Fibroblast of lung (primary cell): ENCODE measurements at regions not wholly inside any gene's neighbourhood (a gene's known extent, or its start where the extent isn't known, plus 50 kb on each side); places are given as distances from the start of the nearest gene placed in this dataset.

Experiments
- DNase-seq, 2 donors: peaks; one replicate each; pipeline versions ENCODE4 v3.0.0 to v3.0.0-alpha.2; 2010; ENCODE audit warnings: low read depth in 2 of 2
- H2AFZ ChIP-seq: 2 replicates; pipeline ENCODE4 v1.5.1; 2012; ENCODE audit warnings: low read length, control low read depth, inconsistent platforms
- H3K27ac ChIP-seq: 2 replicates; pipeline ENCODE4 v1.5.1; 2011; ENCODE audit warnings: low read length, control low read depth; ENCODE audit not compliant: insufficient read depth
- H3K27me3 ChIP-seq: 2 replicates; pipeline ENCODE4 v1.5.1; 2011; ENCODE audit warnings: mild to moderate bottlenecking, low read length; ENCODE audit not compliant: control insufficient read depth, insufficient read depth
- H3K36me3 ChIP-seq: 2 replicates; pipeline ENCODE4 v1.5.1; 2011; ENCODE audit warnings: low read length; ENCODE audit not compliant: control insufficient read depth, insufficient read depth
- H3K4me1 ChIP-seq: 2 replicates; pipeline ENCODE4 v1.5.1; 2011; ENCODE audit warnings: low read length; ENCODE audit not compliant: control insufficient read depth, insufficient read depth; ENCODE audit errors: extremely low read depth
- H3K4me2 ChIP-seq: 2 replicates; pipeline ENCODE4 v1.5.1; 2011; ENCODE audit warnings: low read length, control low read depth; ENCODE audit not compliant: insufficient read depth; ENCODE audit errors: extremely low read depth
- H3K4me3 ChIP-seq, 4 experiments: fragments of 200-600 bp in 1 of 4; sonication (generic) in 1 of 4; replicated peaks in 1 of 4; 2 replicates each; pipeline ENCODE4 v1.5.1; 2011 to 2016; ENCODE audit warnings: low read length in 4 of 4, low read depth in 3 of 4, mild to moderate bottlenecking in 3 of 4, control low read depth in 2 of 4, inconsistent platforms in 1 of 4, mixed read lengths in 1 of 4; ENCODE audit not compliant: insufficient read depth in 1 of 4; ENCODE audit errors: control extremely low read depth in 1 of 4
- H3K79me2 ChIP-seq: 2 replicates; pipeline ENCODE4 v1.5.1; 2012; ENCODE audit warnings: mild to moderate bottlenecking, low read length, inconsistent platforms; ENCODE audit not compliant: control insufficient read depth, insufficient read depth
- H3K9ac ChIP-seq: 2 replicates; pipeline ENCODE4 v1.5.1; 2011; ENCODE audit warnings: mild to moderate bottlenecking, low read length, control low read depth; ENCODE audit not compliant: insufficient read depth
- H3K9me3 ChIP-seq: 2 replicates; pipeline ENCODE4 v1.5.1; 2012; ENCODE audit warnings: low read depth, low read length; ENCODE audit not compliant: control insufficient read depth, insufficient read depth
- H4K20me1 ChIP-seq: 2 replicates; pipeline ENCODE4 v1.5.1; 2011; ENCODE audit warnings: low read length; ENCODE audit not compliant: control insufficient read depth, insufficient read depth; ENCODE audit errors: extremely low read depth
- CTCF ChIP-seq, 2 donors: IDR thresholded peaks in 1 of 2; conservative IDR thresholded peaks in 1 of 2; 1 replicate in 1 of 2; 2 replicates in 1 of 2; pipeline ENCODE4 v1.5.1; 2011 to 2012; ENCODE audit warnings: low read length in 2 of 2, control low read depth in 1 of 2, inconsistent platforms in 1 of 2, low read depth in 1 of 2, mild to moderate bottlenecking in 1 of 2
- EZH2 ChIP-seq: IDR thresholded peaks from 2 replicates; pipeline ENCODE4 v1.5.1; 2012; ENCODE audit warnings: low read length, control low read depth, mild to moderate bottlenecking; ENCODE audit errors: missing control alignments

DNA sequence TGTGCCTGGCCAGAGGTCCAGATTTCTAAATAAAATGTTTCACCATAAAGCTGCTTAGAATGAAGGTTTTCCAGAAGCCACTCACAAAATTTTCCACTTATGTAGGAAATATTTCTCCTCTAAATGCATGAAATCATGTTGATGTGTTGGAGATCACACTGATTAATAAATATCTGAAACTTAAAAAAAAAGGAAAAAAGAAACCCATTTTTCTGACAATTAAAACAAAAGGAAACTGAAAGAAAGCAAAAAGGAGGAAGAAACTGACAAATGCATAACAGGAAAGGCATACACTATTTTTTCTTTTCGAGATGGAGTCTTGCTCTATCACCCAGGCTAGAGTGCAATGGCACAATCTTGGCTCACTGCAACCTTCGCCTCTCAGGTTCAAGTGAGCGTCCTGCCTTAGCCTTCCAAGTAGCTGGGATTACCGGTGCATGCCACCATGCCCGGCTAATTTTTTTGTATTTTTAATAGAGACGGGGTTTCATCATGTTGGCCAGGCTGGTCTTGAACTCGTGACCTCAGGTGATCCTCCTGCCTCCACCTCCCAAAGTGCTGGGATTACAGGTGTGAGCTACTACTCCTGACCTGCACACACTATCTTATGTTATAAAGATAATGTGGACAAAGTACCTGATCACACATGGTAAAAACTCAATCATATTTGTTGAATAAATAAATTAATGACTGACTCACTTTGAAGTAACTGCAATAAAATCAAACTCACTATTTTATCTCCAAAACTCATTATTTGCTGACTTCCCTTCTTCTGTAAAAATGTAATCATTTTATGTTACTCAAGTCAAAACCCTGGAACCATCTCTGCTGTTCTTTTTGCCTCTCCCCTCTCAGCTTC, 149.8 kb upstream of the NR5A2 start:
- Histone ChIP-seq H4K20me1 (no peaks in the 10 kb centered on the region), H3K4me1 (no peaks in the 10 kb centered on the region), H3K9ac (no peak overlapping the region), H3K27ac (no peak overlapping the region), H3K4me2 (no peak overlapping the region), H3K9me3 (no peaks in the 10 kb centered on the region), H2AFZ (no peak overlapping the region), H3K27me3 (no peaks in the 10 kb centered on the region), H3K4me3 (no peak overlapping the region), H3K36me3 (no peaks in the 10 kb centered on the region), H3K79me2 (no peaks in the 10 kb centered on the region)
- no peak for DNase-seq
- TF ChIP-seq EZH2, result no peak

GRCh38 chr1:199878823-199879222, 148.7 kb upstream of the NR5A2 start:
- no peaks in the 10 kb centered on the region for H3K79me2 ChIP-seq
- no peak overlapping the region for H3K4me2 ChIP-seq
- no peak overlapping the region for H3K4me3 ChIP-seq
- no peaks in the 10 kb centered on the region for H3K9me3 ChIP-seq
- no peak overlapping the region for H3K27ac ChIP-seq
- H3K9ac ChIP-seq, result no peak overlapping the region
- H3K36me3 ChIP-seq, result no peaks in the 10 kb centered on the region
- no peaks in the 10 kb centered on the region for H3K27me3 ChIP-seq
- H4K20me1 ChIP-seq, result no peaks in the 10 kb centered on the region
- no peak overlapping the region for H2AFZ ChIP-seq
- H3K4me1 ChIP-seq, result no peaks in the 10 kb centered on the region
- no peak for DNase-seq
- TF ChIP-seq CTCF (conservative IDR thresholded peaks at IDR 0.05 in 1 of 2, IDR thresholded peaks at IDR 0.05 in 1 of 2; ENCODE audit: low read depth in 1 of 2, low read length in 2 of 2) (no peak), EZH2 (no peak)

- no peak for TF ChIP-seq EZH2
- no peak for TF ChIP-seq CTCF (conservative IDR thresholded peaks at IDR 0.05 in 1 of 2, IDR thresholded peaks at IDR 0.05 in 1 of 2; ENCODE audit: low read depth in 1 of 2, low read length in 2 of 2)
- DNase-seq, result peak; percentile 18 to 26
Measured at GRCh38 chr1:199898654-199899053, 128.9 kb upstream of the NR5A2 start.

More at GRCh38 chr1:199898654-199899053, 128.9 kb upstream of the NR5A2 start:
- H3K36me3 ChIP-seq, result no peaks in the 10 kb centered on the region
- H3K79me2 ChIP-seq, result no peaks in the 10 kb centered on the region
- H3K9ac ChIP-seq, result no peak overlapping the region
- H3K27me3 ChIP-seq, result no peaks in the 10 kb centered on the region
- no peaks in the 10 kb centered on the region for H3K4me1 ChIP-seq
- H3K9me3 ChIP-seq, result no peaks in the 10 kb centered on the region
- H3K27ac ChIP-seq, result no peak overlapping the region
- H4K20me1 ChIP-seq, result no peaks in the 10 kb centered on the region
- no peak overlapping the region for H3K4me3 ChIP-seq
- H2AFZ ChIP-seq, result no peak overlapping the region
- H3K4me2 ChIP-seq, result no peak overlapping the region
